ENCODE measurements at regions not wholly inside any gene's neighbourhood (a gene's known extent, or its start where the extent isn't known, plus 50 kb on each side); places are given as distances from the start of the nearest gene placed in this dataset.

DNA sequence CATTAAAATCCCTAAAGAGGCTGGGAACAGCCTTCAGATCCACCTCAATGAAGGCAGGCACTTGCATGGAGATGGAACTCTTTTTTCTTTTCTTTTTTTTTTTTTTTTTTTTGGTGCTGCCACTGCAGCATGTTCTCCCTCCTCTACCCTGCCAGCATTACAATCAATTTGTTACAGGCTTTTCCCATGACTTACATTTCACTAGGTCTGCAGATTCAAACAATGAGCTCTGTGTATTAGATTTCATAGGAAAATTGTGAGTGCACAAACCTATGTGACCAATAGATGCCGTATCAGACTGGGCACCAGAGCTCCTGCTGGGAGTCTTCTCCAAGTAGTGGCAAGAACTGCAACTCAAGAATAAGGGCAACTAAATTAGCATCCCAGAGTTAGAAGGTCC is 63.8 kb upstream of the GABRQ start:
- TF ChIP-seq, protein P1, sequence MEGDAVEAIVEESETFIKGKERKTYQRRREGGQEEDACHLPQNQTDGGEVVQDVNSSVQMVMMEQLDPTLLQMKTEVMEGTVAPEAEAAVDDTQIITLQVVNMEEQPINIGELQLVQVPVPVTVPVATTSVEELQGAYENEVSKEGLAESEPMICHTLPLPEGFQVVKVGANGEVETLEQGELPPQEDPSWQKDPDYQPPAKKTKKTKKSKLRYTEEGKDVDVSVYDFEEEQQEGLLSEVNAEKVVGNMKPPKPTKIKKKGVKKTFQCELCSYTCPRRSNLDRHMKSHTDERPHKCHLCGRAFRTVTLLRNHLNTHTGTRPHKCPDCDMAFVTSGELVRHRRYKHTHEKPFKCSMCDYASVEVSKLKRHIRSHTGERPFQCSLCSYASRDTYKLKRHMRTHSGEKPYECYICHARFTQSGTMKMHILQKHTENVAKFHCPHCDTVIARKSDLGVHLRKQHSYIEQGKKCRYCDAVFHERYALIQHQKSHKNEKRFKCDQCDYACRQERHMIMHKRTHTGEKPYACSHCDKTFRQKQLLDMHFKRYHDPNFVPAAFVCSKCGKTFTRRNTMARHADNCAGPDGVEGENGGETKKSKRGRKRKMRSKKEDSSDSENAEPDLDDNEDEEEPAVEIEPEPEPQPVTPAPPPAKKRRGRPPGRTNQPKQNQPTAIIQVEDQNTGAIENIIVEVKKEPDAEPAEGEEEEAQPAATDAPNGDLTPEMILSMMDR (conservative IDR thresholded peaks at IDR 0.05; ENCODE audit: low read depth, low read length), result no peak
- TF ChIP-seq EZH2 (IDR thresholded peaks at IDR 0.05; ENCODE audit: borderline replicate concordance, low read depth, low read length, poor library complexity, severe bottlenecking), result no peak
